Suprapubic skin (tissue), 4 donors: ENCODE measurements at regions not wholly inside any gene's neighbourhood (a gene's known extent, or its start where the extent isn't known, plus 50 kb on each side); places are given as distances from the start of the nearest gene placed in this dataset.

ENCODE experiments used
- DNase-seq, 2 donors: peaks; one replicate each; pipeline ENCODE4 v3.0.0-alpha.2; 2019; ENCODE audit warnings: low spot score in 2 of 2
- H3K27ac ChIP-seq: fragments of 200-600 bp; sonication (generic); one replicate; pipeline ENCODE4 v1.5.1; 2019
- H3K27me3 ChIP-seq: fragments of 200-600 bp; sonication (generic); one replicate; pipeline ENCODE4 v1.5.1; 2019
- H3K36me3 ChIP-seq: fragments of 200-600 bp; sonication (generic); one replicate; pipeline ENCODE4 v1.5.1; 2019
- H3K4me1 ChIP-seq: fragments of 200-600 bp; sonication (generic); one replicate; pipeline ENCODE4 v1.5.1; 2019
- H3K4me3 ChIP-seq: fragments of 200-600 bp; sonication (generic); one replicate; pipeline ENCODE4 v1.5.1; 2019; ENCODE audit warnings: mild to moderate bottlenecking
- H3K9me3 ChIP-seq: fragments of 200-600 bp; sonication (generic); one replicate; pipeline ENCODE4 v1.5.1; 2019
- EP300 ChIP-seq: sonication (generic); formaldehyde crosslinking; IDR thresholded peaks from one replicate; pipeline ENCODE4 v1.6.1; 2017; ENCODE audit warnings: antibody characterized with exemption
- POLR2A ChIP-seq, 2 donors: fragments of 450-650 bp; IDR thresholded peaks; one replicate each; pipeline ENCODE4 v1.6.1; 2017; ENCODE audit warnings: antibody characterized with exemption in 2 of 2, mild to moderate bottlenecking in 2 of 2, moderate library complexity in 2 of 2
- POLR2AphosphoS5 ChIP-seq, 3 donors: sonication (generic); formaldehyde crosslinking; IDR thresholded peaks; one replicate each; pipeline ENCODE4 v1.6.1; 2017; ENCODE audit warnings: antibody characterized with exemption in 3 of 3
- WGBS: methylation state at CpG from one replicate; pipeline ENCODE4 v1.1.5; 2018; 5-methylcytosine and 5-hydroxymethylcytosine counted together
- TF ChIP-seq, protein P1 (sequence below), 2 donors: fragments of 200-600 bp in 1 of 2; fragments of 450-650 bp in 1 of 2; sonication (generic) in 1 of 2; IDR thresholded peaks; one replicate each; pipeline ENCODE4 v1.5.1; 2016 to 2019; ENCODE audit warnings: antibody characterized with exemption in 2 of 2, mild to moderate bottlenecking in 1 of 2, moderate library complexity in 1 of 2

DNA sequence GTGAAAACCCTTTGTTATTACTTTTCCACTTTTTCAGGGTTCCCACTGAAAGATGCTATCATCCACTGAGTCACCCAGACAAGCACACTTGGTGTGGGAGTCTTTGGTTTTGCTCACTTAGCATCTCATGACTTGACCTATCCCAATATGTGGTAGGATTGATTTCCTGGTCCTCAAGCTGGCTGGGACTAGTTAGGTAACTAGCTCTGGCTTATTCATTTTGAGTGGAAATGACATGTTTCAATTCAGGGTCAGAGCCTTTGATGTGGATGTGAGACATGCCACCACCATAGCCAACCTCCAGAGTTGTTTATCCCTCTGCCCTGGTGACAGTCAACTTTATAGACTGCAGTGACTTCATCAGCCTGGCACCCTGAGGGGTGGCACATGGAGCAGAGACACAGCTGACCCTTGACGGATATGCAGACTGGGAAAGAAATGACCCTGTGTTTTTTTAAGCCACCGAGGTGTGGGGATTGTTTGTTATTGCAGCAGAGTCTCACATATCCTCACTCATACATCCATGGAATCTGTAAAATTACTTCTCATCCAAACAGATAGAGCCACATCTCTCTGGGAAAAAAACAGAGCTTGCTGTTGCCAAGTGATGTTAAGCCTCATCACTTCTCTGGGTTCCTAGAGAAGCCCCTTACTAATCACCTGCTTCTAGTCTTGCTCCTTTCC, 699.9 kb downstream of the MATN1 start:
- TF ChIP-seq POLR2A (IDR thresholded peaks at IDR 0.05) (no peak), EP300 (no peak), POLR2AphosphoS5 (IDR thresholded peaks at IDR 0.05) (no peak)
- TF ChIP-seq, protein P1, sequence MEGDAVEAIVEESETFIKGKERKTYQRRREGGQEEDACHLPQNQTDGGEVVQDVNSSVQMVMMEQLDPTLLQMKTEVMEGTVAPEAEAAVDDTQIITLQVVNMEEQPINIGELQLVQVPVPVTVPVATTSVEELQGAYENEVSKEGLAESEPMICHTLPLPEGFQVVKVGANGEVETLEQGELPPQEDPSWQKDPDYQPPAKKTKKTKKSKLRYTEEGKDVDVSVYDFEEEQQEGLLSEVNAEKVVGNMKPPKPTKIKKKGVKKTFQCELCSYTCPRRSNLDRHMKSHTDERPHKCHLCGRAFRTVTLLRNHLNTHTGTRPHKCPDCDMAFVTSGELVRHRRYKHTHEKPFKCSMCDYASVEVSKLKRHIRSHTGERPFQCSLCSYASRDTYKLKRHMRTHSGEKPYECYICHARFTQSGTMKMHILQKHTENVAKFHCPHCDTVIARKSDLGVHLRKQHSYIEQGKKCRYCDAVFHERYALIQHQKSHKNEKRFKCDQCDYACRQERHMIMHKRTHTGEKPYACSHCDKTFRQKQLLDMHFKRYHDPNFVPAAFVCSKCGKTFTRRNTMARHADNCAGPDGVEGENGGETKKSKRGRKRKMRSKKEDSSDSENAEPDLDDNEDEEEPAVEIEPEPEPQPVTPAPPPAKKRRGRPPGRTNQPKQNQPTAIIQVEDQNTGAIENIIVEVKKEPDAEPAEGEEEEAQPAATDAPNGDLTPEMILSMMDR (IDR thresholded peaks at IDR 0.05) = no peak
- Histone ChIP-seq H3K36me3 (no peaks in the 10 kb centered on the region), H3K4me1 (no peaks in the 10 kb centered on the region), H3K27me3 (peaks cover 30% of the 10 kb centered on the region), H3K27ac (no peak overlapping the region), H3K4me3 (no peak overlapping the region), H3K9me3 (no peaks in the 10 kb centered on the region)
- peak in 1 of 2 donors; percentile 12 for DNase-seq
- 94% methylated on average over 2 of the region's 2 CpGs for WGBS

DNA sequence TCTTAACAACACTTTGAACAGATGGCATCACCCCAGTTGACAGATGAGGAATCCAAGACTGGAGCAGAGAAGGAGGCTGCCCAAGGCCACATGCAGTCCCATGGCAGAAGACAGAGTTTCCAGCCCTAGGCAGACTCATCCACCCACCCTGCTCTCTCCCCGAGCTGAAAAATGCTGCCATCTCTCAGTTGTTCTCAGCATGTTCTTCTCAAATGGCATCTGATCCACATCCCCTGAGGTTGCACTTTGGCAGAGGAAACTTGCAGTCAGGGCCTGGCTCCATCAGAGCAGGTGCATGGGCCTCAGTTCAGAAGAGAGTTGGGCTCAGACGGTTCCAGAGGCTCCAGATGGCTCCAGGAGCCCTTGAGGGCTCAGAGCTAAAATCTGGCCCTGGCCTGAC, 709.4 kb downstream of the MATN1 start:
- H3K36me3 ChIP-seq = no peaks in the 10 kb centered on the region
- no peak overlapping the region for H3K4me3 ChIP-seq
- H3K27ac ChIP-seq = no peak overlapping the region
- DNase-seq = no peak
- no peaks in the 10 kb centered on the region for H3K9me3 ChIP-seq
- 57% methylated on average over 1 of the region's 2 CpGs for WGBS
- TF ChIP-seq POLR2AphosphoS5 (IDR thresholded peaks at IDR 0.05) (no peak), EP300 (no peak), POLR2A (IDR thresholded peaks at IDR 0.05) (no peak)
- TF ChIP-seq, protein P1 (IDR thresholded peaks at IDR 0.05) = no peak
- peaks cover 14% of the 10 kb centered on the region for H3K27me3 ChIP-seq
- H3K4me1 ChIP-seq = no peaks in the 10 kb centered on the region

DNA sequence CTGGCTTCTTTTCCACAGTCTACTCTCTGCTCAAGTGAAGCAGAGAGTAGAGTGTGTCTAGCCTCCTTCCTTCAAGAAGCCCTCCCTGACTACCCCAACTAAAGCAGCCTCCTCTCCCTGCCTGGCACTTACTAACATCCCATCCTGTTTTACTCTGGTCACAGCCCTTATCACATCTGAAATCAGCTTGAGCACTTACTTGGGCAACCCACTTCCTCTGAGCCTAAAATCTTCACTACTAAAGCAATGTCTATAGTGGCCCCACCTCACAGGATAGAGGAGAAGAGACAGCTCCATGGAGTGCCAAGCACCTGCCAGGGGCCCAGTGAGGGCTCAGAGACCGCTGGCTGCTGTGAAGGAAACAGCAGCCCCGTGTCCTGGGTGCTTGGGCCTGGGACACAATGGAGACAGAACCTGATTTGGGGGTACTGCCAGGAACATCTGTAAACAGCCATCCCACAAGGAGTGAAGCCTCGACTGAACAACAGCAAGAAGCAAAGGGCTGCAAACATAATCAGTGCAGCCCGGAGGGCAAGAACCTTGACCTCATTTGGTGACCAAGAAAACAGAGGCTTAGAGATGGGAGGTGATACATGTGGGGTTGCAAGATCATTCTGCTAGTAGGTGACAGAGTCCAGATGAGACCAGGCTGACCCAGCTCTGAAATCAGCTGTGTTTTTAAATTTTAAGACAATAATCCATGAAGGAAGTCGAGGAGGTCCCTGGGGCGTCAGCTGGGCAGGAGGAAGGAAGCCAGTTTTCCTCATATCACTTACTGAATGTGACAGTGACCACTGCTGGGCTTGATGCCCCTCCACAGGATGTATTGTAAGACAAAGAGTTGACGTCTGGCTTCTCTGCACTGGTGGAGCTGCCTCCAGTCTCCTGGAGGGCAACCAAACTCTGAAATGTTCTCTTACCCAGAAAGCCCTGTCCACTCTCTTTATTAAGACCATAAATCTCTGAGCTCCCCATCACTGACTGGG, 710.6 kb downstream of the MATN1 start:
- no peaks in the 10 kb centered on the region for H3K4me1 ChIP-seq
- no peaks in the 10 kb centered on the region for H3K9me3 ChIP-seq
- no peak for DNase-seq
- H3K4me3 ChIP-seq = no peak overlapping the region
- H3K27me3 ChIP-seq = peaks cover 19% of the 10 kb centered on the region
- 53% methylated on average over 6 of the region's 7 CpGs for WGBS
- H3K27ac ChIP-seq = no peak overlapping the region
- TF ChIP-seq POLR2AphosphoS5 (IDR thresholded peaks at IDR 0.05) = no peak
- TF ChIP-seq EP300 = no peak
- TF ChIP-seq, protein P1 (IDR thresholded peaks at IDR 0.05) = no peak
- no peak for TF ChIP-seq POLR2A (IDR thresholded peaks at IDR 0.05)
- no peaks in the 10 kb centered on the region for H3K36me3 ChIP-seq

DNA sequence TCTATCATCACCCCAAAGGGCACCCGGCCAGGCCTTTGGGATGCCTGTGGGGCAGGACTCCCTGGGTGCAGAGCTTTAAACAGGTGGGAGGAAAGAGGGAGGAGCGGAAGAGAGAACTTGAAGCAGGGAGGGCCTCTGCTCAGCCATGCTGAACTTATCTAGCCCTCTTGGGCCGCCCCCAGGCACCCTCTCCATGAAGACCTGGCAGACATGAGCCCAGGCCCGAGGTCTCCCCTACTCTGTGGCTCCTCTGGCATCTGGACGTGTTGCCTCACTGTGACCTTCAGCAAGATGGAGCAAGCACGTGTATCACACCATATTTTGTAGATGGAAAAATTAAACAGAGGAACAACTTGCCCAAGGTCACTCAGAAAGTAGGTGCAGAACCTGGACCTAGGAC, 711.4 kb downstream of the MATN1 start:
- H3K4me1 ChIP-seq = no peaks in the 10 kb centered on the region
- no peaks in the 10 kb centered on the region for H3K36me3 ChIP-seq
- no peaks in the 10 kb centered on the region for H3K9me3 ChIP-seq
- H3K4me3 ChIP-seq = no peak overlapping the region
- no peak overlapping the region for H3K27ac ChIP-seq
- peaks cover 17% of the 10 kb centered on the region for H3K27me3 ChIP-seq
- no peak for DNase-seq
- 75% methylated on average over 6 of the region's 6 CpGs for WGBS
- TF ChIP-seq POLR2AphosphoS5 (IDR thresholded peaks at IDR 0.05) (no peak), POLR2A (IDR thresholded peaks at IDR 0.05) (no peak), EP300 (no peak)
- TF ChIP-seq, protein P1 (IDR thresholded peaks at IDR 0.05) = no peak
